WTC11 (cell line): ENCODE measurements at regions not wholly inside any gene's neighbourhood (a gene's known extent, or its start where the extent isn't known, plus 50 kb on each side); places are given as distances from the start of the nearest gene placed in this dataset.

Experiments used
- ATAC-seq: fragments of 200-7000 bp; cut with Tn5 transposase; 2 replicates; pipeline ENCODE4 v1.10.0; 2021; ENCODE audit warnings: mild to moderate bottlenecking, moderate library complexity
- CTCF ChIA-PET: fragments of 300-600 bp; sonication (Branson Sonifier 250); formaldehyde crosslinking; loops from one replicate; lab custom pipeline; 2021; ENCODE audit warnings: antibody characterized with exemption; lab: Charles Lee
- POLR2A ChIA-PET: fragments of 350-600 bp; sonication (Branson Sonifier 250); formaldehyde crosslinking; loops from one replicate; lab custom pipeline; 2021; ENCODE audit warnings: antibody characterized with exemption; lab: Charles Lee
- DNase-seq: peaks from one replicate; pipeline ENCODE4 v3.0.0; 2021; ENCODE audit warnings: low spot score
- H3K27ac Mint-ChIP-seq: 2 replicates; pipeline ENCODE4 v1.8.0; 2021; ENCODE audit warnings: mixed read lengths
- H3K27me3 Mint-ChIP-seq: 2 replicates; pipeline ENCODE4 v1.8.0; 2021; ENCODE audit warnings: low read depth, mild to moderate bottlenecking, moderate library complexity, mixed read lengths
- H3K36me3 Mint-ChIP-seq: 2 replicates; pipeline ENCODE4 v1.8.0; 2021; ENCODE audit warnings: mixed read lengths
- H3K4me1 Mint-ChIP-seq: 2 replicates; pipeline ENCODE4 v1.8.0; 2022; ENCODE audit warnings: mixed read lengths
- H3K4me3 Mint-ChIP-seq: 2 replicates; pipeline ENCODE4 v1.8.0; 2021; ENCODE audit warnings: mild to moderate bottlenecking, moderate library complexity, mixed read lengths
- H3K9me3 Mint-ChIP-seq: 2 replicates; pipeline ENCODE4 v1.8.0; 2021; ENCODE audit warnings: mixed read lengths
- ARID4B ChIP-seq: sonication (generic); formaldehyde crosslinking; IDR thresholded peaks from 2 replicates; pipeline ENCODE4 v1.8.0; 2023; ENCODE audit warnings: missing genetic modification reagents, mild to moderate bottlenecking, borderline replicate concordance
- E2F4 ChIP-seq: sonication (generic); formaldehyde crosslinking; IDR thresholded peaks from 2 replicates; pipeline ENCODE4 v1.8.1; 2022; ENCODE audit warnings: low read depth, mild to moderate bottlenecking, moderate library complexity, missing genetic modification reagents, borderline replicate concordance
- FOXK1 ChIP-seq: sonication (generic); formaldehyde crosslinking; IDR thresholded peaks from 2 replicates; pipeline ENCODE4 v1.8.0; 2022; ENCODE audit warnings: mild to moderate bottlenecking, moderate library complexity, missing genetic modification reagents
- JAZF1 ChIP-seq: fragments of 250-450 bp; sonication (Bioruptor Pico); IDR thresholded peaks from 2 replicates; pipeline ENCODE4 v1.9.0; 2021; ENCODE audit warnings: moderate library complexity, mild to moderate bottlenecking, inconsistent platforms
- NFATC4 ChIP-seq: fragments of 250-450 bp; sonication (Bioruptor Pico); IDR thresholded peaks from 2 replicates; pipeline ENCODE4 v1.9.0; 2021; ENCODE audit warnings: mild to moderate bottlenecking
- PREB ChIP-seq: sonication (generic); formaldehyde crosslinking; IDR thresholded peaks from 2 replicates; pipeline ENCODE4 v1.8.1; 2022; ENCODE audit warnings: mild to moderate bottlenecking, missing genetic modification reagents, moderate library complexity, borderline replicate concordance
- RELA ChIP-seq: sonication (generic); formaldehyde crosslinking; IDR thresholded peaks from 2 replicates; pipeline ENCODE4 v1.8.1; 2022; ENCODE audit warnings: missing genetic modification reagents, mild to moderate bottlenecking, borderline replicate concordance
- STAT6 ChIP-seq: sonication (generic); formaldehyde crosslinking; conservative IDR thresholded peaks from 2 replicates; pipeline ENCODE4 v1.8.1; 2023; ENCODE audit warnings: mild to moderate bottlenecking, low read depth, missing genetic modification reagents, moderate library complexity
- TEAD1 ChIP-seq: sonication (generic); formaldehyde crosslinking; IDR thresholded peaks from 2 replicates; pipeline ENCODE4 v1.8.0; 2022; ENCODE audit warnings: mild to moderate bottlenecking, missing genetic modification reagents
- TEAD4 ChIP-seq: sonication (generic); formaldehyde crosslinking; IDR thresholded peaks from 2 replicates; pipeline ENCODE4 v1.8.0; 2022; ENCODE audit warnings: mild to moderate bottlenecking, missing genetic modification reagents
- USF2 ChIP-seq: sonication (generic); formaldehyde crosslinking; IDR thresholded peaks from 2 replicates; pipeline ENCODE4 v1.8.1; 2023; ENCODE audit warnings: mild to moderate bottlenecking, missing genetic modification reagents, moderate library complexity
- ZNF532 ChIP-seq: fragments of 250-450 bp; sonication (Bioruptor Pico); IDR thresholded peaks from 2 replicates; pipeline ENCODE4 v1.9.0; 2021; ENCODE audit warnings: mild to moderate bottlenecking, borderline replicate concordance

GRCh38 chr12:88814779-88815178, 234.5 kb upstream of the KITLG start (continued):
- TF ChIP-seq ARID4B: no peak
- no peak for TF ChIP-seq STAT6 (CRISPR knock-in tag)
- no peak for TF ChIP-seq RELA (CRISPR knock-in tag)

GRCh38 chr12:88812610-88813009, 232.3 kb upstream of the KITLG start:
- H3K27ac Mint-ChIP-seq: no peak overlapping the region
- no peak overlapping the region for H3K4me3 Mint-ChIP-seq
- ATAC-seq: no peak

GRCh38 chr12:88810806-88811205, 230.5 kb upstream of the KITLG start:
- H3K9me3 Mint-ChIP-seq: no peaks in the 10 kb centered on the region
- ChIA-PET POLR2A (no interaction called here), CTCF (no interaction called here)
- no peaks in the 10 kb centered on the region for H3K36me3 Mint-ChIP-seq
- ATAC-seq (no peak), DNase-seq (no peak)
- no peaks in the 10 kb centered on the region for H3K27me3 Mint-ChIP-seq
- no peak overlapping the region for H3K4me3 Mint-ChIP-seq
- peaks cover 2% of the 10 kb centered on the region; the same call in 1 of the 2 replicates for H3K4me1 Mint-ChIP-seq
- H3K27ac Mint-ChIP-seq: no peak overlapping the region
- no peak for TF ChIP-seq PREB (CRISPR knock-in tag)
- no peak for TF ChIP-seq TEAD1 (CRISPR knock-in tag)
- TF ChIP-seq E2F4 (CRISPR knock-in tag): no peak
- TF ChIP-seq ZNF532 (CRISPR knock-in tag): no peak
- TF ChIP-seq TEAD4 (CRISPR knock-in tag): no peak
- no peak for TF ChIP-seq NFATC4
- TF ChIP-seq ARID4B: no peak
- TF ChIP-seq JAZF1 (CRISPR knock-in tag): no peak

More at GRCh38 chr12:88812610-88813009, 232.3 kb upstream of the KITLG start:
- POLR2A ChIA-PET: no interaction called here
- CTCF ChIA-PET: no interaction called here
- no peak for DNase-seq
- Mint-ChIP-seq H3K9me3 (no peaks in the 10 kb centered on the region), H3K4me1 (peaks cover 2% of the 10 kb centered on the region; the same call in 1 of the 2 replicates), H3K36me3 (no peaks in the 10 kb centered on the region), H3K27me3 (no peaks in the 10 kb centered on the region)
- TF ChIP-seq TEAD1 (CRISPR knock-in tag) (no peak), USF2 (CRISPR knock-in tag) (no peak), FOXK1 (no peak)
